HG02870 (cell line): ENCODE measurements at regions not wholly inside any gene's neighbourhood (a gene's known extent, or its start where the extent isn't known, plus 50 kb on each side); places are given as distances from the start of the nearest gene placed in this dataset.

Experiments used
- ATAC-seq: cut with Tn5 transposase; IDR thresholded peaks from one replicate; pipeline ENCODE4 v1.9.1; 2021; ENCODE audit warnings: mild to moderate bottlenecking, moderate library complexity; ENCODE audit not compliant: unreplicated experiment

- no peak for ATAC-seq
Measured at GRCh38 chr3:459311-459670, 262.7 kb downstream of the CHL1 start.

- no peak for ATAC-seq
Measured at GRCh38 chr3:461006-461405, 264.4 kb downstream of the CHL1 start.

- ATAC-seq = no peak
Measured at GRCh38 chr3:462851-463250, 266.3 kb downstream of the CHL1 start.

GRCh38 chr3:463252-464192, 267.0 kb downstream of the CHL1 start:
- ATAC-seq = peak; percentile 99

GRCh38 chr3:464255-464654, 267.7 kb downstream of the CHL1 start:
- peak; percentile 30 for ATAC-seq

- peak; percentile 30 for ATAC-seq
Measured at GRCh38 chr3:468172-468571, 271.6 kb downstream of the CHL1 start.

- peak; percentile 63 for ATAC-seq
Measured at GRCh38 chr3:473033-473800, 276.7 kb downstream of the CHL1 start.

- no peak for ATAC-seq
Measured at GRCh38 chr3:474828-475227, 278.3 kb downstream of the CHL1 start.

- ATAC-seq = peak; percentile 81
Measured at GRCh38 chr3:480070-480469, 283.5 kb downstream of the CHL1 start.

GRCh38 chr3:481111-481510, 284.5 kb downstream of the CHL1 start:
- ATAC-seq = no peak

- ATAC-seq = peak; percentile 41
Measured at GRCh38 chr3:481680-482079, 285.1 kb downstream of the CHL1 start.

- no peak for ATAC-seq
Measured at GRCh38 chr3:482479-482878, 285.9 kb downstream of the CHL1 start.

- no peak for ATAC-seq
Measured at GRCh38 chr3:484341-484740, 287.8 kb downstream of the CHL1 start.

- ATAC-seq = no peak
Measured at GRCh38 chr3:487614-488013, 291.1 kb downstream of the CHL1 start.

- peak; percentile 52 for ATAC-seq
Measured at GRCh38 chr3:492586-493316, 296.2 kb downstream of the CHL1 start.

- ATAC-seq = no peak
Measured at GRCh38 chr3:494190-494589, 297.6 kb downstream of the CHL1 start.

- no peak for ATAC-seq
Measured at GRCh38 chr3:498487-498886, 301.9 kb downstream of the CHL1 start.

- no peak for ATAC-seq
Measured at GRCh38 chr3:499001-499761, 302.6 kb downstream of the CHL1 start.

GRCh38 chr3:502486-502885, 305.9 kb downstream of the CHL1 start:
- no peak for ATAC-seq

GRCh38 chr3:513301-513700, 316.7 kb downstream of the CHL1 start:
- no peak for ATAC-seq

GRCh38 chr3:514192-514591, 317.6 kb downstream of the CHL1 start:
- no peak for ATAC-seq
